GM21723 (cell line): ENCODE measurements at regions not wholly inside any gene's neighbourhood (a gene's known extent, or its start where the extent isn't known, plus 50 kb on each side); places are given as distances from the start of the nearest gene placed in this dataset.

Experiments
- ATAC-seq: cut with Tn5 transposase; IDR thresholded peaks from one replicate; pipeline ENCODE4 v1.9.1; 2021; ENCODE audit warnings: mild to moderate bottlenecking, moderate library complexity; ENCODE audit not compliant: unreplicated experiment

- ATAC-seq: no peak
These were observed 431.5 kb downstream of the LMO4 start for GRCh38 chr1:87760155-87760554.

DNA sequence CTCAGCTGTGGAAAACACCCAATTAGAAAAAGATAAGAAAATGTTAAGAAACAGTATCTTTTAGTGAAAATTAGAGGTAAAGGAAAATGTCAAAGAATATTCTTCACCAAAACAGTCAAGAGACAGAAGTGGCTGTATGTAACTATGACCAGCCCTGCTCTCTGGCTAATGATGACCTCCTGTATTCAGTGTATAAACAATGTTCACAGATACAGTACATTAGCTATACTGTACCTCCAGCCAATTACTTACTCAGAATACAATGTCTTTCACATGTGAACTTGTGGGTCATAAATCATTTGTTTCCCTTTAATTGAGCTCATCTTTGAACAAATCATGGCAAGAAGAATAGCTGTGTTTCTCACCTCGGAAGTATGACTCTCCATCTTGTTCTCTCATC is 432.0 kb downstream of the LMO4 start:
- ATAC-seq: no peak

DNA sequence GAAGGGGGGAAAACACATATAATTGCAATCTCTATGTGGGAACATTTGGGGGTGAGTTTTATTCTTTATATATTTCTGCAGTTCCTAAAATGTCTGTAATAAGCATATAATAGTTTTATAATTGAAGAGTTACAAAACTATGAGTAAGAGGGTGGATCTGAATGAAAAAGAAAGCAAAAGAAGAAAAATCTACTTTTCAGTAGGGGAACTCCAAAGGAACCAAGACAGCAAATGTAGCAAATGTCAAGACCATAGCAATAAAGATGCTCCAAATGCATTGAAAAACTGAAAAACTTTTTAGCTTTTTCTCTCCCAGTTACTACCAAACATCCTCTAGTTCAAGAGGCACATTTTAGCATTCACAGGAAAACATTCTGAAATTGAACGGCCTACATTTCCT is 434.8 kb downstream of the LMO4 start:
- no peak for ATAC-seq

DNA sequence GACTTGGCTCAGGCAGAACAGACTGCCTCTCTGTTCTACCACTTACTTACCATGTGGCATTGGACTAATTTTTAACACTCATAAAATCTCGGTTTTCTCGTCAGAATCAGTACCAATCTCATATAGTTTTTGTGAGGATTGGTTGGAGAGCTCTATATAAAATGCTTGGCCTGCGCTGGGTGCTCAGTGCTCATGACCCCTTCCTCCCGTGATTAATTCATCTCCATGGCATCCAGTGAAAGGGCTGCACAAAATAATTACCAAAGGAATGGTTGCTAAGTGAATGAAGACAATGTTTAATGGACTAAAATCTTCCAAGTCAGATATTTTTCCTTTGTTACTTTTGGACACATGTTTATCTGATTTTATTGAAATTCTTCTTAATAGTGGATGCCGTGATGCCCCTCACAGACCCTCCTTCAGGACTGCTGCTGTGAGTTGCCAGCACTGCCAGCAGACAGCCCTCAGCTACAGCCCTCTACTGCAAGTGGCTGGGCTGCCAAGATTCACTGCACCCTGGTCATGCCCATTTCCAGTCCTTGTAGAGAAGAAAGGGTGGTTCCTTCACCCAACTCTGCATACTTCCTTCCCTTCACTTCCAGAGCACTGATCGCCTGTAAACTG is 436.5 kb downstream of the LMO4 start:
- ATAC-seq: no peak

DNA sequence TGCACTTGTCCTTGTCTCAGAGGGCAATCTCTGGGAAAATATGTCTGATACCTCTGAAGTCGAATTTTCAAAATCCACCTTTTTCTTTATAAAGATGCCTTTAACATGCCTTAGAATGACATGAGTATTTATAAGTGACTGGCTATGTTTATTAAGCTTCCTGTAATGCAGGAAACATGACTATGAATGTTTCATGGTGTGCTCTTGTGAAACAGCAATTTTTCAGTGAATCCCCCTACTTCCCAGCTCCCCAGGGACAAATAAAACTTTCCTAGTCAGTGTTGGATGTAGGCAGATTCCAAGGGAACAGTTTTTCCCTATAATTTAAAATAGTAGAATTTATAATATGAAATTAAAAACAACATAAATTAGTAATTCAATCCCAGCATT is 437.0 kb downstream of the LMO4 start:
- ATAC-seq: no peak

GRCh38 chr1:87766737-87767136 is 438.1 kb downstream of the LMO4 start:
- ATAC-seq: no peak

DNA sequence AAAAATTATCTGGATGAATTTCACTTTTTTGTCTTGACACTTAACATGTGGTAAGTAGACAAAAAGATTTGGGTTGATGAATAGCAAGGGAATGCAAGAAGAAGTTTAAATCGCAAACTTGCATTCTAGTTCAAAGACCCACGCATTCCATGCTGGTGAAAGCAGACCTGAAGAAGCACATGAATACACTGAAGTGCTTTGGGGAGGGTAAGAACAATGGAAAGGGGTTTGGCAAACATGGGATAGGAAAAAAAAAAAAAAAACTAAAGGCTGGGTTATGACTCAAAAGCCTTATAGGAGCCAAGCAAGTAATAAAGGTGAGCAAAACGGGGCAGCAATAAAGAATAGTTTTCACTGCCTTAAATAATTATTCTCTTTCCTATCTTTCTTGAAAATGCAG is 450.2 kb downstream of the LMO4 start:
- ATAC-seq: no peak

DNA sequence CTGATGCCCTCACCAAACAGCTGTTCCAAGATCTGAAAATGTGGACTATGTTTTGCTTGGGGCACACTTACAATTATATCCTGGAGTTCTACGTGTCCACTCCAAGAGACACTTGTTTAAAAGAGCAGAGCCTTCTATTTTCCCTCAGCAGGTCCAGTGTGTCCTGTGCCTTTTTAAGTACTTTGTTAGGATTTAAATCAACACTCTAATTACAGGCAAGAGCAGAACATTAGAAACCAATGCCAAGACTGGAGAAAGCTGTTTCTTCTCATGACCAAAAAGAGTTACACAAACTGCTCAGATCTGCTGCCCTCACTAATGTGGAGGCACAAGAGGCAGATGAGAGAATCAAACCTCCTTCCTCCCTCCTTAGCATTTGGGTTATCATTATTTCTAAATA is 452.9 kb downstream of the LMO4 start:
- ATAC-seq: no peak

GRCh38 chr1:87783315-87783714 is 454.6 kb downstream of the LMO4 start:
- ATAC-seq: no peak

DNA sequence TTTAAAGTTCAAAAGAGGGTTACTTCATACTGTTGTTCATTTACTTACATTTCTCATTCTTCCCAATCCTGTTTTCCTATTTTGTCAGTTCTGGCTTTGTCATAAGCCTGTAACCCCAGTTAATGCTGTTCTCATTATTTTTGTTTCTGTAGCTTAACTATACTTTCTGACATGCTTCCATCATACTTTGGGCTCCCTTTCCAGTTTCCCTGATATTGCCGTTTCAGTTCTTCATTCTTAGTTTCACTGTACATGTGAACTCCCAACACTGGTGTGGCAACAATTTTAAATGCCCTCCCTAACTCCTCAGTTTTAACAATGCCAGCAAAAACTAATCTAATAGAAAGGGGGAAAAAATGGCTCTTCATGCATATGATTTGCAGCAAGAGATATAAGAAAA is 456.7 kb downstream of the LMO4 start:
- no peak for ATAC-seq

DNA sequence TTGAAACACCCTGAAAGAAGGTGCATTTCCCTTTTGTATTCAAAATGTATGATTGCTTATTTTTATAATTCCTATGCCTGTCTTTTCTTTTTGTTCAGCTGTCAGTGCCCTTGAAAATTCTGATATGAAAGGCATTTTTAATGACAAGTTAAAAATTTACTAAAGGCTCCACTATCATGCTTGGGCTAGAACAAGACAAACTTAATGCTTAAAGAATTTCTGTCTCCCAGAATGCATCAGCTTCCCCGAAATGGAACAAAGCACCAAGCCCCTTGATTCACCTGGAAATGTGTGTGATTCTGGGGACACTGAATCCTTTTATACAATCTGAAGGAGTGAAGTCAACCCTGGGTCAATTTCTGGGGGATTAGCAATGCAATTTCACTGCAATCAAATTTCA is 457.5 kb downstream of the LMO4 start:
- ATAC-seq: no peak

- no peak for ATAC-seq
These were observed 458.3 kb downstream of the LMO4 start for GRCh38 chr1:87786861-87787545.

DNA sequence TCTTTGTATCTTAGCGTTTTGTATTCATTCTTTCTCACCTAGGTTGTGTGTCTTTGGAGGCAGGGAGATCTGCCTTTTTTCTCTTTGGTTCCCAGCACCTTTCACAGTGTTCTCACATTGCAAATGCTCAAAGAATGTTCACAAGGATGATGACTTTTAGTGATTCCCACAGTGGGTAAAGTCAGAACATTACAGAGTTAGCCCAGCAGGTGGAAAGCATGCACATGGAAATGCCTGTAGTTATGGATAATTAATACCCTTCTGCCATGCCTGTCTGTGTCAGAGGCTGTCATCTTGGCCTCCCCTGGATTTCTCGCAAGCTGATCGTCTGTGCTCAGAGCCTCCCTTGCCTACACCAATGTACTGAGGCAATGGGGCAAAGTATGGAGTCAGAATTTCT is 458.9 kb downstream of the LMO4 start:
- ATAC-seq: no peak

DNA sequence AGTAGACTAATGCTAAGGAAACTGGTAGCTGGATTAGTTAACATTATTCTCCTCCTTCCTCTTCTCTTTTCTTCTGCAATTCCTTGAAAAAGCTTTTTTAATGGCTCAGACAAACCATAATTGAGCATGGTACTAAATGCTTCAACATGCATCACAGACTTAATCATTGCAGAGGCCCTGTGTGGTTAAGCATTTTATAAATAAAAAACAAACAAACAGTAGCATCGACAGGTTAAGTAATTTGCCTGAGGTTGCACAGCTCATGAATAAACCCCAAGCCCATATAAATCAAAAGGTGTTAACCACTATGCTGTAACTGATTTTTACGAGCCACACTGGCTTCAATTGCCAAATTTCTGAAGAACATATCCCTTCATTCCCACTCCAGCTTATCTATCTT is 462.1 kb downstream of the LMO4 start:
- ATAC-seq: no peak

GRCh38 chr1:87791931-87792740 is 463.5 kb downstream of the LMO4 start:
- ATAC-seq: no peak

DNA sequence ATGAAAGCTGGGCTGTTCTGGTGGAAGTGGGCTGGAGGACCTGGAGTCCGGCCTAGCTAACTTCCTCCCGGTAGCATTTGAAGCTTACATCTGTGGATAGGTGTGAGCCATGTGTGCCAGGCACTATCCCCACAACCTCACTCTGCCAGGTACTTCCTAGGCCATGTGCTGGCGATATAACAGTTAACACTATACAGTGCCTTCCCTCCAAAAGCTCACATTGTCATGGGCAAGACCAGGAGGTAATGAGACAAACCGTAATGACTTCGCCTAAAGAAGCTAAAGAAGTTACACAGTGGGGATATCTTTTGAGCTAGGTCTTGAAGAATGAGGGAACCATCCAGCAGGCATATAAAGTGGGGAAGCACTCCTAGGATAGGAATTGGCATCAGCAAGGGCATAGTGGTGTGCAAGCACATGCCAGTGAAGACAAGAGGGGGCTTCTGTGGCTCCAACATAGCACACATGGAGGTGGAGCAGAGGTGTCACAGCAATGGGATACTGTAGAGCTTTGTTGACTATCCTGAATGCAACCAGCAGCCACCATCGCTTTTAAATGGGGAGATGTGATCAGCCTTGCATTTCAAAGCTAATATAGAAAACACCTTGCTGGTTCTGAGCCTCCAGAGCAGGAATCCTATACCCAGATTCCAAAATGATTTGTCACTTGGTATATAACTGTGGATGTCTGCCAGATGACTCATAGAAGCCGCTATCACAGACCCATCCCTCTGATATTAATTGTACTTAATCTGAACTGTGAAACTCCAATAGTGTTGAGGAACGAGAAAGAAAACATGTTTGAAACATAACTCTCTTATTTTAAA is 466.3 kb downstream of the LMO4 start:
- no peak for ATAC-seq

- ATAC-seq: no peak
These were observed 467.1 kb downstream of the LMO4 start for GRCh38 chr1:87795615-87796337.

DNA sequence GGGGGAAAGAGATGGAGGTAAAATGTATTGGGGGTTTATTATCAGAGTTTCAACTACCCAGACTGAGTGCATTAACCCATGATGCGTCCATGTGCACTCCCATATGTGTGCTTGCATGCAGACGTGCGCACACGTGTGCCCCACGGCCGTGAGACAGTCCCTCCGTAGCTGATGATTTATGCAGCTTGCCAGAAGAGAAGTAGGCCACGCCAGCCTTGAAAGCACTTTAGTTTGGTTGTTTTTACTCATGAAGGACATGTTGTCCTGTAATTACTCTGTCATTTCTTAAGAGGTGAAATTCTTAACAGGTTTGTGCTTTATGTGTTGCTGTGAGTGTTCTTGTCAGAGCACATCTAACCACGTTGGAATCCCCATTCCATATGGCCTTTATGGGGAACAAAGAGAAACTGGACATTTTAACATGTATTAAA is 467.8 kb downstream of the LMO4 start:
- ATAC-seq: no peak

GRCh38 chr1:87799451-87799850 is 470.8 kb downstream of the LMO4 start:
- no peak for ATAC-seq

GRCh38 chr1:87800006-87800405 is 471.3 kb downstream of the LMO4 start:
- ATAC-seq: no peak

- ATAC-seq: no peak
These were observed 474.7 kb downstream of the LMO4 start for GRCh38 chr1:87803375-87803774.
